K562 (cell line): ENCODE measurements at regions not wholly inside any gene's neighbourhood (a gene's known extent, or its start where the extent isn't known, plus 50 kb on each side); places are given as distances from the start of the nearest gene placed in this dataset.

Source experiments
- ATAC-seq: fragments of 200-7000 bp; cut with Tn5 transposase; 3 replicates; pipeline ENCODE4 v1.9.1; 2020; ENCODE audit warnings: moderate library complexity
- BruUV-seq: library from RNA; stranded (reverse); fragments of 400-500 nt; replicated peaks from 2 replicates; lab custom pipeline; 2021; lab: Mats Ljungman, UMichigan
- CTCF ChIA-PET: fragments of 300-600 bp; formaldehyde crosslinking; extraction: SDS; loops from one replicate; lab custom pipeline; 2021; ENCODE audit warnings: low intra/inter-chr PET ratio; lab: Yijun Ruan, JAX
- POLR2A ChIA-PET: fragments of 300-600, 350-650 bp; sonication (Branson Sonifier 250); formaldehyde crosslinking; extraction: SDS; loops from one replicate; lab custom pipeline; 2021; ENCODE audit warnings: antibody characterized with exemption, inconsistent platforms; lab: Yijun Ruan, JAX
- DNase-seq, 4 experiments: peaks; one replicate each; pipeline versions ENCODE4 v3.0.0 to v3.0.0-alpha.2; 2011 to 2018; ENCODE audit warnings: low spot score in 3 of 4, mixed read lengths in 3 of 4; ENCODE audit errors: extremely low read depth in 1 of 4
- FAIRE-seq: peaks from 2 replicates; lab custom pipeline; 2011; peaks lifted over from hg19 to GRCh38; lab: Jason Lieb, UNC
- H2AFZ ChIP-seq: 2 replicates; pipeline ENCODE4 v1.6.0; 2011; ENCODE audit warnings: low read depth, low read length, control low read depth, inconsistent platforms
- H3K27ac ChIP-seq: fragments of 200-600 bp; 3 replicates; pipeline ENCODE4 v1.8.0; 2011; ENCODE audit warnings: low read depth, mild to moderate bottlenecking, control low read depth, inconsistent platforms, low read length, moderate library complexity, mixed read lengths; ENCODE audit errors: extremely low read depth
- H3K27me3 ChIP-seq, 2 experiments: fragments of 300-600 bp in 1 of 2; 2 replicates in 1 of 2; 3 replicates in 1 of 2; pipeline versions ENCODE4 v1.6.0 to v1.8.0; 2011; ENCODE audit warnings: inconsistent platforms in 2 of 2, low read length in 2 of 2, mild to moderate bottlenecking in 1 of 2, mixed read lengths in 1 of 2, moderate library complexity in 1 of 2; ENCODE audit not compliant: control insufficient read depth in 2 of 2, insufficient read depth in 2 of 2
- H3K36me3 ChIP-seq: fragments of 300-600 bp; 3 replicates; pipeline ENCODE4 v1.8.0; 2011; ENCODE audit warnings: mild to moderate bottlenecking, low read length, inconsistent platforms; ENCODE audit not compliant: control insufficient read depth, insufficient read depth
- H3K4me1 ChIP-seq, 2 experiments: fragments of 200-600 bp in 1 of 2; replicated peaks in 1 of 2; 2 replicates in 1 of 2; 3 replicates in 1 of 2; pipeline versions ENCODE4 v1.5.1 to v1.8.0; 2011; ENCODE audit warnings: inconsistent platforms in 2 of 2, low read length in 2 of 2, mild to moderate bottlenecking in 1 of 2, mixed read lengths in 1 of 2, moderate library complexity in 1 of 2; ENCODE audit not compliant: control insufficient read depth in 2 of 2, insufficient read depth in 2 of 2
- H3K4me2 ChIP-seq: 2 replicates; pipeline ENCODE4 v1.6.1; 2011; ENCODE audit warnings: low read length, control low read depth, inconsistent platforms, mixed read lengths; ENCODE audit not compliant: insufficient read depth
- H3K4me3 ChIP-seq: fragments of 200-600 bp; sonication (generic), shearing (Covaris generic); 2 replicates; pipeline ENCODE4 v1.5.1; 2016; ENCODE audit warnings: control low read depth, inconsistent platforms
- H3K79me2 ChIP-seq: fragments of 200-600 bp; 3 replicates; pipeline ENCODE4 v1.8.0; 2011; ENCODE audit warnings: low read length, inconsistent platforms; ENCODE audit not compliant: control insufficient read depth, insufficient read depth
- H3K9ac ChIP-seq, 2 experiments: 2 replicates each; pipeline versions ENCODE4 v1.6.0 to v1.6.1; 2011; ENCODE audit warnings: low read depth in 2 of 2, low read length in 2 of 2, control low read depth in 1 of 2, inconsistent platforms in 1 of 2, mild to moderate bottlenecking in 1 of 2, mixed read lengths in 1 of 2; ENCODE audit not compliant: insufficient read depth in 1 of 2
- H3K9me1 ChIP-seq: one replicate; pipeline ENCODE4 v1.6.0; 2011; ENCODE audit warnings: inconsistent platforms, mild to moderate bottlenecking, low read length, moderate library complexity; ENCODE audit not compliant: control insufficient read depth, insufficient read depth
- H3K9me3 ChIP-seq: replicated peaks from 2 replicates; pipeline ENCODE4 v1.5.1; 2011; ENCODE audit warnings: low read depth, low read length, inconsistent platforms; ENCODE audit not compliant: control insufficient read depth, insufficient read depth
- H4K20me1 ChIP-seq: replicated peaks from 2 replicates; pipeline ENCODE4 v1.6.1; 2011; ENCODE audit warnings: low read length, inconsistent platforms, mixed read lengths; ENCODE audit not compliant: control insufficient read depth, insufficient read depth
- KDM4B ChIP-seq, 2 experiments: fragments of 450-650 bp in 1 of 2; sonication (generic) in 1 of 2; IDR thresholded peaks; 2 replicates each; pipeline ENCODE4 v1.6.1; 2016 to 2017; ENCODE audit warnings: borderline replicate concordance in 2 of 2, antibody characterized with exemption in 1 of 2, low read depth in 1 of 2, mild to moderate bottlenecking in 1 of 2
- MYC ChIP-seq, 2 experiments: fragments of 250-450 bp in 1 of 2; sonication (Bioruptor Pico) in 1 of 2; IDR thresholded peaks; 2 replicates each; pipeline versions ENCODE4 v1.5.1 to v1.6.1; 2012 to 2021; ENCODE audit warnings: low read depth in 2 of 2, borderline replicate concordance in 1 of 2, improper control_type of control experiment in 1 of 2, low read length in 1 of 2, mild to moderate bottlenecking in 1 of 2, moderate library complexity in 1 of 2
- PURB ChIP-seq: sonication (generic); formaldehyde crosslinking; IDR thresholded peaks from 2 replicates; pipeline ENCODE4 v1.9.0; 2021; ENCODE audit warnings: low read depth, mild to moderate bottlenecking, missing genetic modification reagents
- RBBP5 ChIP-seq: fragments of 200-600 bp; sonication (generic); IDR thresholded peaks from 2 replicates; pipeline ENCODE4 v1.6.1; 2012; ENCODE audit warnings: borderline replicate concordance, mild to moderate bottlenecking, low read length, control low read depth, inconsistent platforms; ENCODE audit not compliant: insufficient read depth, poor library complexity, severe bottlenecking
- ZNF121 ChIP-seq: sonication (generic); formaldehyde crosslinking; conservative IDR thresholded peaks from 2 replicates; pipeline ENCODE4 v1.8.0; 2022; ENCODE audit warnings: missing genetic modification reagents
- ZNF384 ChIP-seq: IDR thresholded peaks from 2 replicates; pipeline ENCODE4 v1.6.1; 2012; ENCODE audit warnings: low read depth, low read length, improper control_type of control experiment
- ZNF764 ChIP-seq: fragments of 250-450 bp; sonication (Bioruptor Pico); IDR thresholded peaks from 2 replicates; pipeline ENCODE4 v1.4.0; 2020; ENCODE audit warnings: low read depth, mild to moderate bottlenecking, moderate library complexity
- WGBS: fragments of 100-300 bp; shearing (Covaris generic); methylation state at CpG from one replicate; pipeline ENCODE4 v1.1.6; 2016; ENCODE audit warnings: low coverage, mixed read lengths; ENCODE audit not compliant: insufficient coverage; ENCODE audit errors: missing lambda C conversion rate; 5-methylcytosine and 5-hydroxymethylcytosine counted together
- in situ Hi-C: fragments of 300-500 bp; cut with MboI; formaldehyde crosslinking; loops from 4 replicates; pipeline ENCODE4 v1.15.0; 2018; ENCODE audit warnings: inconsistent platforms, mixed read lengths
- intact Hi-C: fragments of 100-400 bp; cut with micrococcal nuclease; formaldehyde crosslinking; loops from 2 replicates; pipeline ENCODE4 v1.14.2; 2022
- TF ChIP-seq, protein P1 (sequence below), 3 experiments: fragments of 200-800 bp in 1 of 3; fragments of 250-450 bp in 1 of 3; fragments of 450-650 bp in 1 of 3; sonication (Bioruptor Pico) in 1 of 3; sonication (Bioruptor generic) in 1 of 3; formaldehyde crosslinking in 1 of 3; IDR thresholded peaks; 2 replicates each; pipeline versions ENCODE4 v1.6.1 to v1.8.0; 2016 to 2022; ENCODE audit warnings: mild to moderate bottlenecking in 2 of 3, missing genetic modification characterization in 2 of 3, missing compliant biosample characterization in 1 of 3, moderate library complexity in 1 of 3
- TF ChIP-seq, protein P2 (sequence below): sonication (generic); formaldehyde crosslinking; IDR thresholded peaks from 2 replicates; pipeline ENCODE4 v1.8.1; 2023; ENCODE audit warnings: mild to moderate bottlenecking, missing genetic modification reagents
- TF ChIP-seq, protein P3 (sequence below): fragments of 250-450 bp; sonication (Bioruptor Pico); IDR thresholded peaks from 2 replicates; pipeline ENCODE4 v1.5.0; 2021; ENCODE audit warnings: mild to moderate bottlenecking, moderate library complexity

DNA sequence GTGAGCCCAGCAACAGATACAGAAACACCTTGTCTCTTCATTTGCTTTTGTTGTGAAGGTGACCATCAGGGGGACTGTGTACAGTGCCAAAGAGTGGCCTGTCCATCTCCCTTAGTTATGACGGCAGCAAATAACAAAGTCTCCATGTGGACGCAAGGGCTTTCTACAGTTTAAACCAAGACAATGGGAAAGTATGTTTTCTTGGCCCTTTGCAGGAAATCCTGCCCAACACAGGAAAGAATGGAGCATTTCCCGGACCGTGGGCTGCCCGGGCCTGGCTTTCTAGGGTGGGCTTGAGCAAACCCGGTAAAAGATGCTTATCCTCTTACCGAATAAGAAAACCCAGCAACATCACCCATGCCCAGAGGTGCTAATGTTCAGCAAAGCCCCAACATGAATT lies 87.3 kb downstream of the ZBTB18 start:
- no peaks in the 10 kb centered on the region for H3K4me1 ChIP-seq
- FAIRE-seq (no peak), DNase-seq (no peak), ATAC-seq (no peak)
- H3K4me3 ChIP-seq, result no peak overlapping the region
- H3K79me2 ChIP-seq, result no peaks in the 10 kb centered on the region
- ChIA-PET CTCF (no interaction called here), POLR2A (no interaction called here)
- in situ Hi-C loops, result no loop called here
- intact Hi-C loops, result loop anchor here (10.0 kb wide), 1 partner anchor 374 kb away; no protein-coding TSS in a partner anchor
- H4K20me1 ChIP-seq, result no peaks in the 10 kb centered on the region
- H3K9me3 ChIP-seq, result no peaks in the 10 kb centered on the region
- no peaks in the 10 kb centered on the region for H3K36me3 ChIP-seq
- H2AFZ ChIP-seq, result no peak overlapping the region
- BruUV-seq, result no TSS peak
- peaks cover 13 to 21% of the 10 kb centered on the region in 2 experiments for H3K27me3 ChIP-seq
- H3K4me2 ChIP-seq, result no peak overlapping the region
- H3K27ac ChIP-seq, result no peak overlapping the region
- no peak overlapping the region for H3K9ac ChIP-seq
- H3K9me1 ChIP-seq, result no peaks in the 10 kb centered on the region
- WGBS, result under 1% methylated on average over 7 of the region's 7 CpGs
- no peak for TF ChIP-seq KDM4B (IDR thresholded peaks at IDR 0.05; ENCODE audit: borderline replicate concordance in 2 of 2, low read depth in 1 of 2)
- TF ChIP-seq, protein P1, sequence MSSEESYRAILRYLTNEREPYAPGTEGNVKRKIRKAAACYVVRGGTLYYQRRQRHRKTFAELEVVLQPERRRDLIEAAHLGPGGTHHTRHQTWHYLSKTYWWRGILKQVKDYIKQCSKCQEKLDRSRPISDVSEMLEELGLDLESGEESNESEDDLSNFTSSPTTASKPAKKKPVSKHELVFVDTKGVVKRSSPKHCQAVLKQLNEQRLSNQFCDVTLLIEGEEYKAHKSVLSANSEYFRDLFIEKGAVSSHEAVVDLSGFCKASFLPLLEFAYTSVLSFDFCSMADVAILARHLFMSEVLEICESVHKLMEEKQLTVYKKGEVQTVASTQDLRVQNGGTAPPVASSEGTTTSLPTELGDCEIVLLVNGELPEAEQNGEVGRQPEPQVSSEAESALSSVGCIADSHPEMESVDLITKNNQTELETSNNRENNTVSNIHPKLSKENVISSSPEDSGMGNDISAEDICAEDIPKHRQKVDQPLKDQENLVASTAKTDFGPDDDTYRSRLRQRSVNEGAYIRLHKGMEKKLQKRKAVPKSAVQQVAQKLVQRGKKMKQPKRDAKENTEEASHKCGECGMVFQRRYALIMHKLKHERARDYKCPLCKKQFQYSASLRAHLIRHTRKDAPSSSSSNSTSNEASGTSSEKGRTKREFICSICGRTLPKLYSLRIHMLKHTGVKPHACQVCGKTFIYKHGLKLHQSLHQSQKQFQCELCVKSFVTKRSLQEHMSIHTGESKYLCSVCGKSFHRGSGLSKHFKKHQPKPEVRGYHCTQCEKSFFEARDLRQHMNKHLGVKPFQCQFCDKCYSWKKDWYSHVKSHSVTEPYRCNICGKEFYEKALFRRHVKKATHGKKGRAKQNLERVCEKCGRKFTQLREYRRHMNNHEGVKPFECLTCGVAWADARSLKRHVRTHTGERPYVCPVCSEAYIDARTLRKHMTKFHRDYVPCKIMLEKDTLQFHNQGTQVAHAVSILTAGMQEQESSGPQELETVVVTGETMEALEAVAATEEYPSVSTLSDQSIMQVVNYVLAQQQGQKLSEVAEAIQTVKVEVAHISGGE (CRISPR knock-in tag; IDR thresholded peaks at IDR 0.05), result no peak
- TF ChIP-seq, protein P2, sequence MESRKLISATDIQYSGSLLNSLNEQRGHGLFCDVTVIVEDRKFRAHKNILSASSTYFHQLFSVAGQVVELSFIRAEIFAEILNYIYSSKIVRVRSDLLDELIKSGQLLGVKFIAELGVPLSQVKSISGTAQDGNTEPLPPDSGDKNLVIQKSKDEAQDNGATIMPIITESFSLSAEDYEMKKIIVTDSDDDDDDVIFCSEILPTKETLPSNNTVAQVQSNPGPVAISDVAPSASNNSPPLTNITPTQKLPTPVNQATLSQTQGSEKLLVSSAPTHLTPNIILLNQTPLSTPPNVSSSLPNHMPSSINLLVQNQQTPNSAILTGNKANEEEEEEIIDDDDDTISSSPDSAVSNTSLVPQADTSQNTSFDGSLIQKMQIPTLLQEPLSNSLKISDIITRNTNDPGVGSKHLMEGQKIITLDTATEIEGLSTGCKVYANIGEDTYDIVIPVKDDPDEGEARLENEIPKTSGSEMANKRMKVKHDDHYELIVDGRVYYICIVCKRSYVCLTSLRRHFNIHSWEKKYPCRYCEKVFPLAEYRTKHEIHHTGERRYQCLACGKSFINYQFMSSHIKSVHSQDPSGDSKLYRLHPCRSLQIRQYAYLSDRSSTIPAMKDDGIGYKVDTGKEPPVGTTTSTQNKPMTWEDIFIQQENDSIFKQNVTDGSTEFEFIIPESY (CRISPR knock-in tag), result no peak
- TF ChIP-seq, protein P3, sequence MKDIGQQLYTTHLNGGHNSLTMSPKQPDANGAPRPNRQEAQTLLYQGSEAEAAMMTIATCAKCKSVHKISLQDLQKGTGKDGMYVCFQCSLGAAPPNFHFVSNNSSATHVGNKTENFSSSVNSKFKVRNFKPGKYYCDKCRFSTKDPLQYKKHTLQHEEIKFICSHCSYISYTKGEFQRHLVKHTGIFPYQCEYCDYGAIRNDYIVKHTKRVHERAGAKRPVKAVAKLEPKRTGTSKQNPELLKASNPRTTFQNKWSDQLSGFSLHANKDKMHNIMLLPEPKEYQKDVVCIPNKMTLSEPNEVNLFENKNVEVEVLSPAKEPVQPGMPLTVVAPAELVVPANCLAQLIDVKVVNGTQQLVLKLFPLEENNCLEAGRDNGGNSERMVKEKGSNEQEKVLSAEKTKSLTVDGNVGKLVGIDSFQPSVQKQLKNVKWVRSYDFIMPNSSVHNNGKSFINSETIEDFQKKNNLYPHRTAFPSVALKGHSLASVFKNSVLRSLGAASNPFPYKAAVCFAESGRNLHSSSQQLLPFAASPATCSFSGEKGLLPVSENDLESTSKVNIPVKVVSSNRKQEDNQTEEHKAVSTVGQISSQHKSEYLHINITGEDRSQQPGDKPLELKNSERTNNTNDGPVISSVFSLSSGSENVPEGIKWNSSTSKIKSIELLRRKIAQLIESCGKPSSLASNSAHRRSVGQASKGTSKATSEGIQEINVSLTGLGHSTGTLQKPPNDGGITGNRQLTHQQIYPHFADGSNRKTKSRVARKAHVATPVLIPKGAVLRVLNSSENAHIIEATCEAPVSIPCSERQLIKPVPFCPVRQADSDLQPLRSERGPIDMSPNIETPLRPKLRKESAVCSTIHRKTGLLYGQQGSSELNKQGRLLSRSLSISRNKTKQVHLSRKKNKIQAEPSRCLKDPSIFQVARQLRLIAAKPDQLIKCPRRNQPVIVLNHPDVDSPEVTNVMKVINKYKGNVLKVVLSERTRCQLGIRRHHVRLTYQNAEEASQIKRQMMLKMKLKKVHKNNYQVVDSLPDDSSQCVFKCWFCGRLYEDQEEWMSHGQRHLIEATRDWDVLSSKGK, result no peak
- TF ChIP-seq RBBP5, result no peak
- no peak for TF ChIP-seq ZNF384
- TF ChIP-seq PURB, result no peak
- no peak for TF ChIP-seq ZNF121 (CRISPR knock-in tag)
- TF ChIP-seq ZNF764 (CRISPR knock-in tag), result no peak
- TF ChIP-seq MYC (IDR thresholded peaks at IDR 0.05; ENCODE audit: low read depth, low read length), result no peak
- TF ChIP-seq MYC (CRISPR knock-in tag; IDR thresholded peaks at IDR 0.05; ENCODE audit: borderline replicate concordance, low read depth), result no peak
